PC-3 (cell line): ENCODE measurements at regions not wholly inside any gene's neighbourhood (a gene's known extent, or its start where the extent isn't known, plus 50 kb on each side); places are given as distances from the start of the nearest gene placed in this dataset.

Experiments used
- CTCF ChIP-seq: fragments of 300-600 bp; sonication (generic); conservative IDR thresholded peaks from 2 replicates; pipeline ENCODE4 v1.5.1; 2017; ENCODE audit warnings: antibody characterized with exemption, low read depth, mild to moderate bottlenecking, low read length
- EZH2phosphoT487 ChIP-seq: fragments of 300-600 bp; sonication (generic); IDR thresholded peaks from 2 replicates; pipeline ENCODE4 v1.6.1; 2018; ENCODE audit warnings: mild to moderate bottlenecking, antibody characterized with exemption, low read length, borderline replicate concordance

DNA sequence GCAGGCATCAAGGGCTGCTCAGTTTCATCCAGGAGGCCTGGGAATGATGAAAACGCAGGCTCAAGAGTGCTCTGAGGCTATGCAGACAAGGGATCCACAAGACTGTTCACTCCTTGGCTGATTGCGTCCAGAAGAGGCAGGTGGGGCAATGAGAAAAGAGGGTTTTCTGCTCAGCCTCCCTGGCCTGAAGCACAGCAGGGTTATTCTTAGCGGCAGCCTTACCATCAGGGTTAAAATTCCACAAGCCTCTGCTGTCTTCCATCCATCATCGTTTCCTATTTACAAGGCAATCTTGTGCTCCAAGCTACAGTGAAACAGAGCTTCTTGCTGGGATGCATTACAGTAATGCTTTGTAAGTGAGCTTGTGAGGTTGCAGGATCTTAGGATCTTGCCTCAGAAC is 129.4 kb upstream of the SHH start:
- TF ChIP-seq CTCF, result no peak
- no peak for TF ChIP-seq EZH2phosphoT487
